ENCODE measurements at regions not wholly inside any gene's neighbourhood (a gene's known extent, or its start where the extent isn't known, plus 50 kb on each side); places are given as distances from the start of the nearest gene placed in this dataset.

GRCh38 chr2:226354434-226354833 is 445.2 kb downstream of the IRS1 start:
- no peak for TF ChIP-seq CTCF (IDR thresholded peaks at IDR 0.05; ENCODE audit: low read depth, low read length)
- Histone ChIP-seq H3K36me3 (no peaks in the 10 kb centered on the region), H3K9me3 (ENCODE audit: severe bottlenecking) (no peaks in the 10 kb centered on the region), H3K27me3 (ENCODE audit: insufficient read depth, low read depth, severe bottlenecking) (no peaks in the 10 kb centered on the region), H3K27ac (no peak overlapping the region), H3K4me3 (ENCODE audit: low read depth, low read length) (no peak overlapping the region)
- DNase-seq = peak; percentile 16

- Histone ChIP-seq H3K36me3 (no peaks in the 10 kb centered on the region), H3K27ac (no peak overlapping the region), H3K4me3 (ENCODE audit: low read depth, low read length) (no peak overlapping the region), H3K27me3 (ENCODE audit: insufficient read depth, low read depth, severe bottlenecking) (no peaks in the 10 kb centered on the region), H3K9me3 (ENCODE audit: severe bottlenecking) (no peaks in the 10 kb centered on the region)
- no peak for DNase-seq
- no peak for TF ChIP-seq CTCF (IDR thresholded peaks at IDR 0.05; ENCODE audit: low read depth, low read length)
Measured at GRCh38 chr2:226352941-226353560, 446.6 kb downstream of the IRS1 start.

GRCh38 chr2:226351711-226352110 is 447.9 kb downstream of the IRS1 start:
- H3K4me3 ChIP-seq (ENCODE audit: low read depth, low read length) = no peak overlapping the region
- H3K27me3 ChIP-seq (ENCODE audit: insufficient read depth, low read depth, severe bottlenecking) = no peaks in the 10 kb centered on the region
- no peak overlapping the region for H3K27ac ChIP-seq
- no peak for TF ChIP-seq CTCF (IDR thresholded peaks at IDR 0.05; ENCODE audit: low read depth, low read length)
- H3K36me3 ChIP-seq = no peaks in the 10 kb centered on the region
- H3K9me3 ChIP-seq (ENCODE audit: severe bottlenecking) = no peaks in the 10 kb centered on the region
- DNase-seq = no peak

- DNase-seq = no peak
- no peak overlapping the region for H3K4me3 ChIP-seq (ENCODE audit: low read depth, low read length)
- no peak overlapping the region for H3K27ac ChIP-seq
- H3K36me3 ChIP-seq = no peaks in the 10 kb centered on the region
- TF ChIP-seq CTCF (IDR thresholded peaks at IDR 0.05; ENCODE audit: low read depth, low read length) = no peak
- H3K27me3 ChIP-seq (ENCODE audit: insufficient read depth, low read depth, severe bottlenecking) = no peaks in the 10 kb centered on the region
- H3K9me3 ChIP-seq (ENCODE audit: severe bottlenecking) = no peaks in the 10 kb centered on the region
Measured at GRCh38 chr2:226339616-226340015, 460.0 kb downstream of the IRS1 start.

GRCh38 chr2:226338825-226339224 is 460.8 kb downstream of the IRS1 start:
- H3K9me3 ChIP-seq (ENCODE audit: severe bottlenecking) = no peaks in the 10 kb centered on the region
- H3K27ac ChIP-seq = no peak overlapping the region
- TF ChIP-seq CTCF (IDR thresholded peaks at IDR 0.05; ENCODE audit: low read depth, low read length) = no peak
- H3K36me3 ChIP-seq = no peaks in the 10 kb centered on the region
- no peak for DNase-seq
- H3K4me3 ChIP-seq (ENCODE audit: low read depth, low read length) = no peak overlapping the region
- no peaks in the 10 kb centered on the region for H3K27me3 ChIP-seq (ENCODE audit: insufficient read depth, low read depth, severe bottlenecking)

GRCh38 chr2:226337941-226338600 is 461.5 kb downstream of the IRS1 start:
- H3K27ac ChIP-seq = no peak overlapping the region
- TF ChIP-seq CTCF (IDR thresholded peaks at IDR 0.05; ENCODE audit: low read depth, low read length) = no peak
- no peaks in the 10 kb centered on the region for H3K27me3 ChIP-seq (ENCODE audit: insufficient read depth, low read depth, severe bottlenecking)
- no peak overlapping the region for H3K4me3 ChIP-seq (ENCODE audit: low read depth, low read length)
- DNase-seq = no peak
- H3K36me3 ChIP-seq = no peaks in the 10 kb centered on the region
- H3K9me3 ChIP-seq (ENCODE audit: severe bottlenecking) = no peaks in the 10 kb centered on the region

Data from WERI-Rb-1 (cell line).